Fibroblast of skin of back (primary cell): ENCODE measurements at regions not wholly inside any gene's neighbourhood (a gene's known extent, or its start where the extent isn't known, plus 50 kb on each side); places are given as distances from the start of the nearest gene placed in this dataset.
"Not testable (repeated sequence)": the region's sequence is repeated elsewhere in the genome, so short reads cannot be mapped to it uniquely, and the experiment has no call there.

Experiments
- DNase-seq: peaks from one replicate; pipeline ENCODE4 v3.0.0-alpha.2; 2013

DNA sequence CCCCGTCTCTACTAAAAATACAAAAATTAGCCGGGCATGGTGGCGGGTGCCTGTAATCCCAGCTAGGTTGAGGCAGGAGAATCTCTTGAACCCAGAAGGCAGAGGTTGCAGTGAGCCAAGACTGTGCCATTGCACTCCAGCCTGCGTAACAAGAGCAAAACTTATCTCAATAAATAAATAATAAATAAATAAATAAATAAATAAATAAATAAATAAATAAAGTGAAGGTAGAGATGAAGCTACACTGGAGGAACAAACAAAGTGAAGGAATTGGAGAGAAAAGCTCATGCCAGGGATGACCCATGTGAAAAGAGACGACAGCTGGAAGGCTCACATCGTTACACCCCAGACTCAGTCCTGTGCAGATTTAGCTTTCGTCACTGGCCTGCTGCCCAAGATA lies 157.3 kb upstream of the ARHGAP28 start:
- DNase-seq: not testable (repeated sequence)

DNA sequence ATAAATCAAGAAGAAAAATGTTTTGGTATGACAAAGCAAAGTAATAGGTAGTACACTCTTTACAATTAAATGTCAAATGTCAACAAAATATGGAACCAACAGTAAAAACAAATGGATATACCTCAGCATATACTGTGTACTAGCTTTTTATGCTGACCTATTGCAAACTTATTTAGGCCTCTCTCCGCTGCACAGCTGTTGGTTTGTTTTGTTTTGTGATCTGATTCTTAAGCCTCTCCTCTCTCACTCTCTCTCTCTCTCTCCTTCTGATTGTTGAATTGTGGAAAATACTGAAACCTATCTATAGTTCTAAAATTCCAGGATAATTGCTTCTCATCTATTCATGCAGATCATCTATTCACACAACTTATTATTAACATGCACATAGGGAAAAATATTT lies 154.9 kb upstream of the ARHGAP28 start:
- no peak for DNase-seq

DNA sequence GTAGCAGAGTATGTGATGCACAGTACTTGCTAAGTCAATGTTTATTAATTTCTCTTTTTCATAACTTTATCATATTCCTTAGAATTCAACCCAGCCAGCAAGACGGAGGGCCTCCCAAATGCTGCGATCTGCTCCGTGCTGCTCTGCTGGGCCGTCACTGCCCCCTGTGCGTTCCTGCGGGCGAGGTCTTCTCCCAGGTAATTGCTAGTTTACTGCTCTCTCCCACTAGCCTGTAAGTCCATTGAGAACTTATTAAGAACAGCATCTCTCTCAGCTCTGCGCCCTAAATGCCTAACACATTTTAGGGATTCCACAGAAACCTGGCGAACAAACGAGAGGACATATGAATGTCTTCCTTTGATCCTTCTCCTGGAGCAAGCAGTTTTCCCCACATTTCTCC lies 153.6 kb upstream of the ARHGAP28 start:
- no peak for DNase-seq

DNA sequence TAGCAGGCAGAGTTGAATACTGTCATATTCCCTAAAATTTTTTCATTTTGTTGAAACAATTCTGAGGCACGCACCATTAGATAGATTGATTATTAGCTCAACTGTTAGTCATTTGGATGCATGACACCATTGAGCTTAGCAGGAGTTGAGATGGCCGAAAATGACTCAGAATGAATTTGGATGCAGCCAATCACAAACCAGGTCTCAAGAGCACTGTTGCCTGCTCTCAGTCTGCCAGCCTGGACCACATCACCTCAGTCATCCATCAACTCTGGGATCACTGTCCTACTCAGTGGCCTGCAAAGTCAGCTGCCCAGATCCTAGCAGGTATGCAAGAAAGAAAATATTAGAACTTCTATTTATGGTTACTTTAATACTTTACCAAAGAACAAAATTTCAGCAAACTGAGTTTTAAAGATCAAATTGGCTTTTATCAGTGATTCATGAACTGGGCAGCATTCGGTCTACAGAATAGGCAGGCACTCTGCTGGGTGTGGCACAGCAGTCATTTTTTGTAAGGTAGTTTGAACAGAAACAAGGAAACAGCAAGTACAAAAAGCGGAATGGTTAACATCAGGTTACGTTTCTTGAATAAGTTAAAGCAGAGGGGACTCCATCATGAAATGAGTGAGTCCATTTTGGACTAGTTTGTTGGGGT lies 152.7 kb upstream of the ARHGAP28 start:
- DNase-seq: no peak

DNA sequence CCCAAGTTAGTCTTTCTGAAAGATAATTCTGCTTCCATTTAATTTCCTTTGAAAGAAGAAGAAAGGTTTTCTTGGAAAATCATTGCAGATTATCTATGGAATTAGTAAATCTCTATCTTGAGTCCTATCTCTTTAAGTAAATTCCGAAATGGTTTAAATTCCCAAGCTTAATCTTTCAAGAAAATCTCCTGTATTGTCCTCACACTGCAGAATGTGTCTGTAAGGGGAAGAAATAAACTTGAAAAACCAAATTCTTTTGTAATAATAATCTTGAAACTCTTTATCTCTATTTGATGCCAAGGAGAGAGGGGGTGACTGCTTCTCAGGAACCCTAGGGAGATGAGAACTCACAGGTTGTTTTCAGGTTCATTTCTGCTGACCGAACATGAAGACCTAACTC lies 150.8 kb upstream of the ARHGAP28 start:
- DNase-seq: no peak

DNA sequence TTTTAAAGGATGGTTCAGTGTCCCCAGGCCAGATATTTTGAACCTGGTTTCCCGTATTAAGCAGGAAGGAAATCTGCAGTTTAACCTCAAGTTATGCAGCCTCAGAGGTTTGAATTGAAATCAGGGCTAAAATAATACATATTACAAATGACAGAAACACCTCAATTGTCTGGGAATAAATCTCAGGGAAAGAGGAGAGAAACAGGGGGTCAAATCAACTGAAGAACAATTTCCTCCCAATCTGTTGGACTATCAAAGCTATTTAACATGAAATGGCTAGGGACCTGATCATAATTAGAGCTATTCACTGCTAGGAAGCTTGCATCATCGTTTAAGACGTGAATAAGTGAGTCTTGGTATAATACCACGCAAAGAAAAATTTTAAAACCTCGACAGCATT lies 150.0 kb upstream of the ARHGAP28 start:
- no peak for DNase-seq

DNA sequence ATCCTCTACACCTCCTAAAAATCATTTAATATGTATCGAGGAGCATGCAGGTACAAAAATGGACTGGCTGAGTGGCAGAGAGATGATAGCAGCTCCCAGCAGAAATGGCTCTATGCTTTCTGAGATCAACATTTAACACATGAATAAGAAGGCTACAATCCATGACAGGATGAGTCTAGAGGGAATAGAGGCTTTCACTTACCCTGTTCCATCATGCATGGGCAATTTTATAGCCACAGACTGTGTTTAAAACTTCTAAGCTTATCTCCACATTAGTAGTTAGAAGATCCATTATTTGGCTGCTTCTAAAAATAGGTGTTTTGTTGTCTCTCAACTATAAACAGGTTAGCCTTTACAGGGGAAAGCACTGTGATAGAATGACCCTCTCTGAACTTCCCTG lies 149.1 kb upstream of the ARHGAP28 start:
- DNase-seq: no peak

DNA sequence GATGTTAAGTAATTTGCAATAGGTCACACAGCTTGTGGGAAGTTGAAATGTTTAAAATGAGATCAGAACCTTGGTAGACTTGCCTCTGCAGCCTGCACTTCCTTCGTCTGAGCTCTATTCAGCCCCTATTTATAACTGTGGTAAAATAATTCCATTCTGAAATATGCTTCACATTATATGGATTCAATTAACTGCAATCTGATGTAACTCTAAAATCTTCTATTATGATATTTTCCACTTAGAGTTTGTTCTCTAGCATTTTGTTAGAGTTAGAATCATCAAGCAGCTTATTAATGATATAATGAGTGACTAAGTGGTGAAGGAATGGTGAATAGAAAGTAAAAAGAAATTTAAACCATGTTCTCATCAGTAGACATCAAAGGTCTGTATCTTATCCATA lies 139.6 kb upstream of the ARHGAP28 start:
- no peak for DNase-seq

DNA sequence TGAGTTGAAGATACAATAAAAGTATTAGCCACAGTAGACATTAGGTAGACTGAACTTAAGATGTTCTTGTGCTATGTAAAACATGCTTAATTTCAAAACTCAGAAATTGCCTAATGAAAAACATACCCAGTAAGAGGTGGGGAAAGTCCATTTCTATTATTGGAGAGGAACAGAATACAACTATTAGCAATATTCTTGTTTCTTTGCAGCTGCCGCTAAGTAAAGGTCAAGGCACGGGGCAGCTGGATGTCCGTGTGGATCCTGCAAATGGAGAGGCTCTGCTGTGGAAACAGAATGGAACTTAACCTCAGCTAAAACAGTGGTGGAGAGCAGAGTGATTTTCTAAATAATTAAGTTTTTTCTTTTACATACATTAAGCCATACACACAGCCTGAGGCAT lies 139.2 kb upstream of the ARHGAP28 start:
- no peak for DNase-seq

DNA sequence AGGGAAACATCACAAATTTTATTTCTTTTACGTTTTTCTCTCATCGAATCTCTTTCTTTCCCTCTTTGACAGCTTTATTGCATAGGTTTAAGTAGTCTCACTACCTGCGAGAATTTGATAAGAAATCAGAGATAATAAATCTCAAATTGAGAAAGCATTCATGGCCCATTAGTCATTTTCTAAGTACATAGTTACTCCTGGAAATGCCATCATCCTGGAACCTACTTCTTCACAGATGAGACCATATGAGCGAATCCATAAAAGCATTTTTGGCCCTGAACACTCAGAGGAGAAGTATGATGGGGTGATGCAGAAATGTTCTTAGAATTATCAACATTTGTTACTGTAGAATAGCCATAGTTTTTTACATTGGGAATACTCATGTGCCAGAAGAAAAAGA lies 138.0 kb upstream of the ARHGAP28 start:
- DNase-seq: peak; percentile 58

DNA sequence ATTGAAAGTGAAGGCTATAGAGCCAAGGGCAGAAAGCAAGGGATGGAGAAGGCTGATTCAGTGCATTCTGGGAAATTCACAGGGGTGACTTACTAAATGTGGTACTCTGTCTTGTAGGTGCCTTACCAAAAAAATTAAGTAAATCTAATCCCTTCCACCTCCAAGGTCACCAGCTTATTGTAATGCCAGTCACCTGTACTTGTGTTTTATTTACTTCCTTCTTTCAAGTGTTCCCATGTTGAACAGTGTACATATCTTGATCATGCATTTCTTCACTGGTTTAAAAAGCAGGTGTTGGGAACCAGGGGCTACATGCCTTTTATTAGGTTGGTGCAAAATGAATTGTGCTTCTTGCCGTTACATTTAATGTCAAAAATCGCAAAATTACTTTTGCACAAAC lies 137.0 kb upstream of the ARHGAP28 start:
- DNase-seq: no peak

DNA sequence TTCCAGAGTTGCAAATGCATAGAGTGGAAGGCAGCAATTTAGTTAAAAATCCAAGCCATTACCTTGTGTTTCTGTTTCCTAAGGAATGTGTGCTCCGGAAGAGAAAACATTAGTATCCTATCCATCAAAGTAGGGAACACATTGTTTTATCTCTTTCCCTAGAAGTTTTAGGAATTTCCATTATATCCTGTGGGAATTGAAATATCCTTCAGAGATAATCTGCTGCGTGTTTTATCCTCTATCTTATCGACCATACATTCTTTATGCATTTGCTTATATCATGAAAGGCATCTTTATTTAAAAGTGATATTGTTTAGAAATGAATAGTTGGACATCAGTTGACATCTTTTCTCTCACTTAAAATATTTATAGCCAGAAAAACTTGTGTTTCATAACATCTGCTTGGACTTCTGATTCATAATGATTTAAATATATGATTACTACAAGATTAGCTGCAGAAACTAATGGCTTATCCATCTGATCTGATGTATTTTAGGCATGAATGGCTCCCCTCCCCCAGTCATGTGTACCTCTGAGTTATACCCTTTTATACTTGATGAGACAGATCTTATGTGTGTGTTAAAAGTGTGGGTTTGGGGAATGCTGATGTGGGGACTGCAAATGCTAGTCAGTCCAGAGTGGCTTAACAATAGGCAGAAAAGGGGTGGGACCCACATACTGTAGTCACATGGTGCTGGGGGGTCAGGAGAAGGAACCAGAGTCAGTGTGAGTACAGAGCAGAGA lies 136.2 kb upstream of the ARHGAP28 start:
- DNase-seq: peak; percentile 15

DNA sequence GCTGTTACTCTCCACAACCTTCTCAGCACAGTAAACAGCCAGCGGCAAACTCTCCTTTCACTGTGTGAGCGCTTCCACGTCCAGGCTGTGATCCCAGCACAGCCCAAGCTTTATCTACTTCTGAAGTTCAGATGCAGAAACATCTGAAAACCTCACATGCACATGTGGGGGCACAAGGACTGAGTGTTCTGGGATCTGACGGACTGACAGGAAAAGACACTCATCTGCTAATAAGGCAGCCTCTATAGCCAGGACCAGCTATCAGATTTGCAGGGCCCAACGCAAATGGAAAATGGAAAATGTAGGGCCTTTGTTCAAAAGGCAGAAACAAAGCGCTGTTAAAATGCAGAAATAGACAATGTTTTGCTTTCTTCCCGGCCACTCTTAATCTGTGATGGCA lies 133.8 kb upstream of the ARHGAP28 start:
- no peak for DNase-seq

DNA sequence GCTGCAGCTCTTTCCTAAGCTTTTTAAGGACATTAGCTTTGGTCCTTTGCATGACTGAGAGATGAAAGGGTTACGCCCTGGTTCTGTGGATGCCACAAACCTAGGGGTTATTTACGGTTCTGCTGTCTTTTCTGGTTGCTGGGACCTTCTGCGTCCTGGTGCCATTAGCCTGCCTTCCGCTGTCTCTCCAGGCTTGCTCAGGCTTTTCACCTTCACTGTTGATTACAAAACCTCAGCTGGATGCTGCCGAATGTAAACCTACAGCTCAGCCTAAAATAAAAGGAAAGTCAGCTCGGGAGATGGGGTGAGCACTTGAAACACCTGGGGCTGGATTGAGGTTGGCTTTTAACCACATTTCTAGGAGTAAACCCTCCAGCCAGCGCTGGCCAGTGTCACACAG lies 130.9 kb upstream of the ARHGAP28 start:
- no peak for DNase-seq

DNA sequence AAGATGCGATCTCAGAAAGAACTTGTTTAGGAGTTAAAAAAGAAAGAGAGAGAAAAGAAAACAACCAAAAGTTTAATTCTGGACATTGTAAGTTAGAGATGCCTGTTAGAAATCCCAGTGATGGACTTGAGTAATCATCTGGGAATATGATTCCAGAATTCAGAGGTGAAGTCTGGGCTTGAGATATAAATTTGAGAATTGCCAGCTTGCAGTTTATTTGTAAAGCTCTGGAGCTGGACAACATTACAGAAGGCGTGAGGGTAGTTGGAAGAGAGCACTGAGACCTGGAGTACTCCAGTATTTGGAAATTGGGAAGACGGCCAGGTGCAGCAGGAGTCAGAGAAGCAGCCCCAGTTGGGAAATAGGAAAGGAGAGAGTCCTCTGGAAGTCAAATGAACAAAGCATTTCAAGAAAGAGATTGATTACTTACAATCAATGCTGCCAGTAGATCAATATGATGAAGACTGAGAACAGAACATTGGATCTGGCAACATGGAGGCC lies 128.8 kb upstream of the ARHGAP28 start:
- no peak for DNase-seq

DNA sequence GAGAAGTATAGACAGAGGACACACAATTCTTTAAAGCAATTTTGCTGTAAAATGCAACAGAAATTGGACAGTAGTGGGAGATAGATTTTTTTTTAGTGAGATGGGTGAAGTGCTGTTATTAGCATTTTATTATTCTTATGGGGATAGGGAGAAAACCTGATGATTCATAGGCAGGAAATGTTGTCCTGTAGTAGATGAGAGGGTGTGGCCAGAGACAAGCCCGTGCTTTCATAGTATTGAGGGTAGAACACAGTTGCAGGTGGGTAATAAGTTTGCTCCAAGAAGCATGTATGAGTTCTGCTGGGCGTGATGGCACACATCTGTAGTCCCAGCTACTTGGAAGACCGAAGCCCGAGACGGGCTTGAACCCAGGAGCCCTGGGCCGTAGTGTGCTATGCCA lies 128.3 kb upstream of the ARHGAP28 start:
- DNase-seq: no peak

DNA sequence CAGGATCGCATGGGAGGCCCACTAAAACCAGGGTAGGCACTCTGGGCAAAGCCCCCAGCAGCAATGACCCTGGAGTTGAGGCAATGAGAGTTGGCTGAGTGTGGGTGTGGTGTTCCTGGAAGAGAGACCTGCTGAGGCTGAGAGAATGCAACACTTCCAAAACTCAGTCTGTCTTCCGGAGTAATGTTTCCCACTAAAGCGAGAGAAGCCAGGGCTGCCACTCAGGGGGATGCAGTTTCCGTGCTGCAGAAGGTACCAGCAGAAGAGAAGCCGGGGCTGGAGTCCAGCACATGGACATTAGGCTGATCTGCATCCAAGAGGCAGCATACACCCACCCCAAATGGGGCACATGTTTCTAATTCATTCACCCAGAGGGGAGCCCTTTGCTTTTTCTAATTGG lies 127.2 kb upstream of the ARHGAP28 start:
- no peak for DNase-seq

DNA sequence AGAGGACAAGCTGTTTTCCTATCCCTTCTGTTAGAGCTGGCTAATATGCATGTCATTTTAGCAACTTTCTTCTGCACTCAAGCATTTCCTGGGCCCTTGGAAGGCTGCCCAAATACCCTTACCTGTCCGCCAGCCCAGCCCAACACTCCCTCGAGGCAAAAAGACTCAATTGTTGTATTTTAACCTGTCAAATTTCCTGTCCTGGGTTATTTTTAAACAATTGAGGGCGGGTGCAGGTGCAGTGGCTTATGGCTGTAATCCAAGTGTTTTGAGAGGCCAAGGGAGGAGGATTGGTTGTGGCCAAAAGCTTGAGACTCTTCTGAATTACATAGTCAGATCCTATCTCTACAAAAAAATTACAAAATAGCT lies 125.0 kb upstream of the ARHGAP28 start:
- no peak for DNase-seq

DNA sequence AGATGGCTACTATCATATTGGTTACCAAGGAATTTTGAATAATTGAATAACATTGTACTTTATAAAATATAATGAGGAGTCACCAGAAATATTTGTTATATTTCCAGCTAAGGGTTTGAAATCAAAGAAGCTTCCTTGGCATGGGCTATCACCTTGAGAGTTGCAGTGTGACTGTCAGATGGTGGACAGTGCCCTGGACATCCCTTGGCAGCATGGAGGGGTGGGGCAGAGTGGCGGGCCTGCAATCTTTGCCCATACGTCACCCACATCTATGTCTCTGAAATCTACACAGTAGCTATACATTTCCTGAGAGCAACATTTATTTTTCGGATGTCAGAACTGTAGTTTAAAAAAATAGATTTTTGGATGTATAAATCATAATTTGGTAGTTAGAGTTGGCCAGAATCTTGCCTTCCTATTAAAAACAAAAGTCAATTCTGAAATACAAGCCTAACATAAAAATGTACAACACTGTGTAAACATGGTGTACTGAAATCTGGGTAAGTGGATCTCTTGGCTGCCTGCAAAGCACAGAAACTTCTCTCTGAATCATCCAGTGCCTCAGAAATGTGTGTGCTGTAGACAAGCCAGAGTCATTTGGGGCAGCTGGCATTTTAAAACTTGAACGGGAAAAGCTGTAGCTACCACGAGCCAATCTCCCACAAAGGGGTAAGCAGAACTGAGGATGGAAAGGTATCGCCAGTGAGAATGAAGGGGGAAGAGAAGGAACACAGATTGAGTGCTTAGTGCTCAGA lies 124.2 kb upstream of the ARHGAP28 start:
- peak; percentile 33 for DNase-seq

DNA sequence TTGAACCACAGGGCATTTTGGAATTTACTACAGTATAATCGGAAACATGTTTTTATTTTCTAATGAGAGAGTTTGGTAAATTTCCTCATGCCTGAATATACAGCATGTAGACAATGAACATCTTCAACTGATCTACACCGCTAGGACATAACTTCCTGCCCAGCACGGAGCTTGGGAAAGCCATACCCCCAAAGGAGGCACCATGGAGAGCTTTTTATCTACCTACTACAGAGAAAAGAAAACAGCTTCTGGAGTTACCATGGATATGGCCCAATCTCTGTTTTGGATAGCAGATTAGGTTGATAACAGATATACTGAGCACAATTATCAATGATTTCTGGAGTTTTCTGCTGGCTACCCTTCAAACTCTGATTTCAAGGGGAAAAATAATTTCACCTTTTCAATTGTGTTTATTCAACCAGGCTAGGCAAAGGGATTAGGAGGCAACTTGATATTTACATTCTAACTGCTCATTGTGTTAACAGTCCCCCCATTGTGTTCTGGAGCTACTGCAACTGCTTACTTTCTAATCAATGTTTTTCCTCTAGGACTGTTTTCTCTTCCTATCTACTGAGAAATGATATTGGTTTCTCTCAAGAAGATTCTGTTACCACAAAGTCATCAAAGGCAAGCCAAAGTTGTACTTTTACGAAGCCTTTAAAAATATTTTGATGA lies 123.0 kb upstream of the ARHGAP28 start:
- no peak for DNase-seq

DNA sequence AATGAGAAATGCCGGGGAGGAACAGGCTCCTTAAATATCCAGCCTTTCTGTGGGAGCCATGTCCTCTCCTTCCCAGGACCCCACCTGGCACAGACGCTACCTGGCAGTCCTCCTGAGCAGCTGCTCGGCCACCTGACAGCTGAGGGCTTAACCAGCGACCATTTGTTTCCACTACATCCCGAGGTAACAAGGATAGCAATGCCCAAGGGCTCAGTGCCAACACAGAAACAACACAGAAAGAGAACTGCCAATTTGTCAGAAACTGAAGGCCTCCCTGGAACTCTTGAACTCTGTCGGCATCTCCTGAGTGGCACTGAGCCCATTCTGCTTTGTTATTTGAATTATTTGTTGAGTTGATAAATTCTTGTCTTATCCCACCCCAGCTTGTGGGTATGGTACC lies 122.2 kb upstream of the ARHGAP28 start:
- DNase-seq: no peak

DNA sequence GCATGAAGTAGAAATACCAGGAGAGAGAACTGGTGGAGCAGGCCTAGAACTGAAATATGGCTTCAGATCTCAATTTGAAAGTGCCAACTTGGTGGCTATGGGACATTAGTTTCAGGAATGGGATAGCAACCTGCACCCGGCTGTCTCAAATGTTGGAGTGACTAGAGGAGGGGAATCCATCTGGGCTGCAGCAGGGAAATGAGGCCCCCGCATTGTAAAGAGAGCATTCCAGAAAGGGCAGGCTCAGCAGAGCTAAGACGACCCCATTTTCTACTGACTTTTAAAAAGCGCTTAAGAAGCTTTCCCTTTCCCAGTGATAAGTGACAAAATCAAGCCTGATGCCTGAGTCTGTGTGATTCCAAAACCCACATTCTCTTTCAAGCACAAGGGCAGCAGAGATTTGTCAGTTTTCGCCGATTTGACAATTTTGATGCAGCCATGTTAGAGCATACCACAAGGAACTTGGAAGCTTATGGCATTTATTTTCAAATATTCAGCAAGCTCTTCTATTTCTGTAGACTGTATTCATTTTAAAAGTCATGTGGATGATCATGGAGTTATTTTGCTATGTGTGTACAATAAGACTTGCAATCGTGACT lies 119.8 kb upstream of the ARHGAP28 start:
- DNase-seq: no peak

DNA sequence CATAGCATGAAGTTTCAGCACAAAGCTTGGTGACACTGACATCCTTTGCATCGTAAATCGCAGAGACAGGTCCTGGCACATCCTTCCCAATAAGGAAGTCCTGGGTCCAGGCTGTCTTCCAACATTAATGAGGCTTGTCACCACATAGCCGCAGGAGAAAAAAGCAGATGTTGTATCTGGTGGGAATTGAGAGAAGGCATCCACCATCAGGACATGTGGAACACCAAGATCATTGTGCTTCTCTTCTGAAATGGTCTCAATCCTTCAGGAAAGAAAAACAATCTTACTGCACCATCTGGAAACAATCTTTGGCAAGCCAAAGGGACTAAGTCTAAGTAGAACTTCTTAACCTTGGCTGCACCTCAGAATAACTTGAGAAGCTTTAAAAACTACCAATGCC lies 119.0 kb upstream of the ARHGAP28 start:
- DNase-seq: peak; percentile 58
